IMR-90 (cell line): ENCODE measurements at regions not wholly inside any gene's neighbourhood (a gene's known extent, or its start where the extent isn't known, plus 50 kb on each side); places are given as distances from the start of the nearest gene placed in this dataset.

Experiments
- ATAC-seq: fragments of 200-7000 bp; cut with Tn5 transposase; 2 replicates; pipeline ENCODE4 v1.9.1; 2020; ENCODE audit warnings: low read depth, mild to moderate bottlenecking, moderate library complexity
- BruUV-seq: library from RNA; stranded (reverse); fragments of 400-500 nt; replicated peaks from 2 replicates; lab custom pipeline; 2021; lab: Mats Ljungman, UMichigan
- CTCF ChIA-PET: fragments of 300-600 bp; formaldehyde crosslinking; extraction: SDS; loops from one replicate; lab custom pipeline; 2021; ENCODE audit warnings: antibody characterized with exemption; lab: Yijun Ruan, JAX
- POLR2A ChIA-PET: fragments of 300-600 bp; sonication (Branson Sonifier 250); formaldehyde crosslinking; loops from one replicate; lab custom pipeline; 2022; ENCODE audit warnings: antibody characterized with exemption; ENCODE audit not compliant: unreplicated experiment; lab: Charles Lee
- DNase-seq: peaks from one replicate; pipeline ENCODE4 v3.0.0; 2013
- H2AFZ ChIP-seq: replicated peaks from 2 replicates; pipeline ENCODE3; 2013; ENCODE audit warnings: low read length, mild to moderate bottlenecking; ENCODE audit not compliant: poor library complexity
- H2AK5ac ChIP-seq: 2 replicates; pipeline ENCODE4 v1.6.1; 2013; ENCODE audit warnings: low read depth, low read length, inconsistent platforms
- H2AK9ac ChIP-seq: replicated peaks from 2 replicates; pipeline ENCODE3; 2013; ENCODE audit warnings: mild to moderate bottlenecking, low read depth, low read length, moderate library complexity; ENCODE audit not compliant: poor library complexity
- H2BK120ac ChIP-seq: 2 replicates; pipeline ENCODE4 v1.6.1; 2013; ENCODE audit warnings: low read depth, low read length, inconsistent platforms
- H2BK15ac ChIP-seq: 3 replicates; pipeline ENCODE4 v1.6.1; 2013; ENCODE audit warnings: low read depth, low read length, inconsistent platforms
- H2BK20ac ChIP-seq: 2 replicates; pipeline ENCODE4 v1.6.1; 2013; ENCODE audit warnings: low read depth, mild to moderate bottlenecking, inconsistent platforms, low read length, moderate library complexity
- H2BK5ac ChIP-seq: 2 replicates; pipeline ENCODE4 v1.6.1; 2013; ENCODE audit warnings: mild to moderate bottlenecking, low read depth, low read length, inconsistent platforms; ENCODE audit not compliant: poor library complexity, severe bottlenecking
- H3K14ac ChIP-seq: replicated peaks from 2 replicates; pipeline ENCODE4 v1.6.1; 2013; ENCODE audit warnings: low read depth, low read length, inconsistent platforms
- H3K18ac ChIP-seq: 2 replicates; pipeline ENCODE4 v1.6.1; 2013; ENCODE audit warnings: low read depth, low read length, control low read depth
- H3K23ac ChIP-seq: 2 replicates; pipeline ENCODE4 v1.6.1; 2013; ENCODE audit warnings: low read depth, low read length, inconsistent platforms
- H3K27ac ChIP-seq: 2 replicates; pipeline ENCODE4 v1.5.1; 2013; ENCODE audit warnings: mild to moderate bottlenecking, control low read depth, low read length; ENCODE audit not compliant: insufficient read depth
- H3K27me3 ChIP-seq: 2 replicates; pipeline ENCODE4 v1.6.1; 2013; ENCODE audit warnings: low read length; ENCODE audit not compliant: control insufficient read depth, insufficient read depth
- H3K36me3 ChIP-seq: 2 replicates; pipeline ENCODE4 v1.6.1; 2013; ENCODE audit warnings: low read length, mixed read lengths; ENCODE audit not compliant: control insufficient read depth, insufficient read depth
- H3K4ac ChIP-seq: 2 replicates; pipeline ENCODE4 v1.6.1; 2013; ENCODE audit warnings: low read depth, low read length, inconsistent platforms
- H3K4me1 ChIP-seq: 2 replicates; pipeline ENCODE4 v1.6.1; 2013; ENCODE audit warnings: low read length, mixed read lengths; ENCODE audit not compliant: control insufficient read depth, insufficient read depth
- H3K4me2 ChIP-seq: 2 replicates; pipeline ENCODE4 v1.6.1; 2013; ENCODE audit warnings: low read depth, mild to moderate bottlenecking, control low read depth, low read length, moderate library complexity
- H3K4me3 ChIP-seq: 2 replicates; pipeline ENCODE4 v1.5.1; 2013; ENCODE audit warnings: low read depth, mild to moderate bottlenecking, control low read depth, low read length, moderate library complexity; ENCODE audit not compliant: insufficient read depth
- H3K56ac ChIP-seq: 2 replicates; pipeline ENCODE4 v1.6.1; 2013; ENCODE audit warnings: low read length, inconsistent platforms; ENCODE audit not compliant: insufficient read depth; ENCODE audit errors: extremely low read depth
- H3K79me1 ChIP-seq, 2 experiments: 2 replicates each; pipeline ENCODE4 v1.6.1; 2013; ENCODE audit warnings: low read length in 2 of 2, inconsistent platforms in 1 of 2, low read depth in 1 of 2
- H3K9ac ChIP-seq: 2 replicates; pipeline ENCODE4 v1.6.1; 2013; ENCODE audit warnings: low read depth, low read length, control low read depth
- H3K9me1 ChIP-seq: 2 replicates; pipeline ENCODE4 v1.6.1; 2013; ENCODE audit warnings: low read length, inconsistent platforms; ENCODE audit not compliant: insufficient read depth
- H3K9me3 ChIP-seq: 2 replicates; pipeline ENCODE4 v1.6.1; 2013; ENCODE audit warnings: low read length; ENCODE audit not compliant: control insufficient read depth, insufficient read depth
- H4K20me1 ChIP-seq: 2 replicates; pipeline ENCODE4 v1.6.1; 2013; ENCODE audit warnings: low read length, inconsistent platforms; ENCODE audit not compliant: insufficient read depth
- H4K5ac ChIP-seq: 2 replicates; pipeline ENCODE4 v1.6.1; 2013; ENCODE audit warnings: mild to moderate bottlenecking, low read depth, low read length, control low read depth
- H4K8ac ChIP-seq, 2 experiments: 2 replicates each; pipeline ENCODE4 v1.6.1; 2013; ENCODE audit warnings: low read depth in 2 of 2, low read length in 2 of 2, control low read depth in 1 of 2, inconsistent platforms in 1 of 2
- H4K91ac ChIP-seq: 2 replicates; pipeline ENCODE4 v1.6.1; 2013; ENCODE audit warnings: low read depth, low read length, inconsistent platforms; ENCODE audit not compliant: insufficient read depth
- BHLHE40 ChIP-seq: fragments of 150-350 bp; IDR thresholded peaks from 2 replicates; pipeline ENCODE4 v1.6.1; 2016; ENCODE audit warnings: mild to moderate bottlenecking, low read depth, low read length
- FOS ChIP-seq: fragments of 150-350 bp; IDR thresholded peaks from 2 replicates; pipeline ENCODE4 v1.6.1; 2016; ENCODE audit warnings: low read depth, low read length
- WGBS, 2 experiments: methylation state at CpG; one replicate each; pipeline versions ENCODE4 v1.1.5 to v1.1.7; 2013; ENCODE audit warnings: missing lambda C conversion rate in 2 of 2; ENCODE audit not compliant: insufficient read length in 1 of 2; ENCODE audit errors: extremely low coverage in 2 of 2; 5-methylcytosine and 5-hydroxymethylcytosine counted together
- dilution Hi-C: fragments of 300-500 bp; cut with HindIII; formaldehyde crosslinking; loops from one replicate; pipeline ENCODE4 v1.14.3; 2018; ENCODE audit warnings: low sequenced_read_pairs; ENCODE audit not compliant: unreplicated experiment
- in situ Hi-C: fragments of 300-500 bp; cut with MboI; formaldehyde crosslinking; loops from 3 replicates; pipeline ENCODE4 v1.14.3; 2019; ENCODE audit warnings: low sequenced_read_pairs, inconsistent platforms, mixed read lengths
- intact Hi-C: fragments of 100-400 bp; cut with micrococcal nuclease; formaldehyde crosslinking; loops from 2 replicates; pipeline ENCODE4 v1.10.0; 2022

GRCh38 chr5:33281431-33281843 lies 159.3 kb upstream of the TARS1 start:
- H2BK20ac ChIP-seq, result no peak overlapping the region
- H2BK5ac ChIP-seq, result peak overlapping the region; percentile 63
- no peak overlapping the region for H3K14ac ChIP-seq
- no peaks in the 10 kb centered on the region for H3K9me3 ChIP-seq
- H3K56ac ChIP-seq, result no peak overlapping the region
- H3K23ac ChIP-seq, result no peak overlapping the region
- WGBS, 2 experiments, result 0% methylated on average over 2 of the region's 5 CpGs; no CpG with 5 or more reads in 1 of the 2 experiments
- no peak overlapping the region for H3K4me3 ChIP-seq
- ATAC-seq (peak; percentile 83), DNase-seq (peak; percentile 55)
- H2AFZ ChIP-seq, result no peak overlapping the region
- intact Hi-C loops (no loop called here), in situ Hi-C loops (no loop called here), dilution Hi-C loops (no loop called here)
- H2AK5ac ChIP-seq, result no peak overlapping the region
- H3K9ac ChIP-seq, result no peak overlapping the region
- H3K4me2 ChIP-seq, result peak overlapping the region; percentile 78
- no peak overlapping the region for H3K18ac ChIP-seq
- H3K9me1 ChIP-seq, result no peaks in the 10 kb centered on the region
- H3K27ac ChIP-seq, result no peak overlapping the region
- no TSS peak for BruUV-seq
- H3K4ac ChIP-seq, result no peak overlapping the region
- H2BK15ac ChIP-seq, result no peak overlapping the region
- peaks cover 7% of the 10 kb centered on the region for H3K4me1 ChIP-seq
- no peaks in the 10 kb centered on the region for H3K79me1 ChIP-seq
- no peaks in the 10 kb centered on the region for H4K20me1 ChIP-seq
- POLR2A ChIA-PET, result no interaction called here
- H4K91ac ChIP-seq, result no peak overlapping the region
- no peaks in the 10 kb centered on the region for H3K27me3 ChIP-seq
- H2AK9ac ChIP-seq, result no peak overlapping the region
- no peak overlapping the region for H4K5ac ChIP-seq
- CTCF ChIA-PET, result no interaction called here
- no peak overlapping the region; a peak in 1 of 4 replicates for H4K8ac ChIP-seq
- no peak for TF ChIP-seq FOS
- TF ChIP-seq BHLHE40, result 0 out of 2 replicates have a peak, but pooled peaks have one; percentile 30
- no peaks in the 10 kb centered on the region for H3K36me3 ChIP-seq
- H2BK120ac ChIP-seq, result no peak overlapping the region
